Kidney (tissue), 13 donors: ENCODE measurements at regions not wholly inside any gene's neighbourhood (a gene's known extent, or its start where the extent isn't known, plus 50 kb on each side); places are given as distances from the start of the nearest gene placed in this dataset.

Experiments
- DNase-seq, 5 donors: peaks; one replicate each; pipeline ENCODE4 v3.0.0-alpha.2; 2013 to 2020
- FAIRE-seq: peaks from 2 replicates; lab custom pipeline; 2012; peaks lifted over from hg19 to GRCh38; lab: Jason Lieb, UNC
- H3K27ac ChIP-seq, 2 donors: one replicate each; pipeline ENCODE4 v1.7.0; 2013; ENCODE audit warnings: low read depth in 2 of 2, low read length in 2 of 2, inconsistent platforms in 1 of 2
- H3K27me3 ChIP-seq: one replicate; pipeline ENCODE4 v1.7.1; 2013; ENCODE audit warnings: low read length, inconsistent platforms; ENCODE audit not compliant: control insufficient read depth, insufficient read depth
- H3K36me3 ChIP-seq, 3 donors: one replicate each; pipeline versions ENCODE4 v1.7.0 to v1.7.1; 2013; ENCODE audit warnings: low read length in 3 of 3, control low read depth in 1 of 3, inconsistent platforms in 1 of 3; ENCODE audit not compliant: insufficient read depth in 3 of 3, control insufficient read depth in 2 of 3
- H3K4me1 ChIP-seq, 3 donors: one replicate each; pipeline versions ENCODE4 v1.7.0 to v1.7.1; 2013; ENCODE audit warnings: low read length in 3 of 3, inconsistent platforms in 1 of 3, low read depth in 1 of 3; ENCODE audit not compliant: control insufficient read depth in 2 of 3, insufficient read depth in 2 of 3
- H3K4me3 ChIP-seq, 3 donors: one replicate each; pipeline versions ENCODE4 v1.7.0 to v1.8.1; 2013; ENCODE audit warnings: low read length in 3 of 3, control low read depth in 1 of 3, inconsistent platforms in 1 of 3
- H3K9ac ChIP-seq, 3 donors: one replicate each; pipeline versions ENCODE4 v1.7.0 to v1.7.1; 2013; ENCODE audit warnings: low read length in 3 of 3, control low read depth in 1 of 3, inconsistent platforms in 1 of 3
- H3K9me3 ChIP-seq, 3 donors: one replicate each; pipeline versions ENCODE4 v1.7.0 to v1.7.1; 2013; ENCODE audit warnings: low read length in 3 of 3, control low read depth in 1 of 3, inconsistent platforms in 1 of 3; ENCODE audit not compliant: control insufficient read depth in 2 of 3, insufficient read depth in 1 of 3
- intact Hi-C: fragments of 100-400 bp; cut with DNase I; formaldehyde crosslinking; loops from one replicate; pipeline ENCODE4 v1.11.1; 2022
- TF ChIP-seq, protein P1 (sequence below): IDR thresholded peaks from 3 replicates; pipeline ENCODE4 v1.5.1; 2012; ENCODE audit warnings: mild to moderate bottlenecking, moderate library complexity, borderline replicate concordance; ENCODE audit not compliant: insufficient read depth; ENCODE audit errors: extremely low read depth
- donor health status: control.
- donor health status: control.
- donor health status: control.
- donor health status: control.
- donor health status: control.
- donor health status: DM: yes; HTN: yes; CAD: no.
- donor health status: Normal renal cell carcinoma (clear cell type).

DNA sequence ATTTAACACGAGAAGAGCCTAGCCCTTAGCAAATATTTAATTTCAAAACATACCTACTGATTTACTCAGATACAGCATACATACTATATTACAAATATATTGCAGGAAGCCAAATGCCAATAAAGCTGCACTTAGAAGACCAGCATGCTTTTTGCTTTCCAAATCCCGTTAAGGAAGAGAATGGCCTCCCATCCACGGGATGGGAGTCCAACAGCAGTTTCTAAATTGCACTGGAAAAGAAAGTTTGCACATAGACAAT lies 156.3 kb upstream of the FOXN3 start:
- Histone ChIP-seq H3K9ac (no peak overlapping the region), H3K4me3 (no peak overlapping the region), H3K9me3 (no peaks in the 10 kb centered on the region), H3K27me3 (no peaks in the 10 kb centered on the region), H3K36me3 (no peaks in the 10 kb centered on the region), H3K4me1 (peaks cover 0 to 4% (median 4%) of the 10 kb centered on the region in 3 donors), H3K27ac (no peak overlapping the region)
- intact Hi-C loops: no loop called here
- FAIRE-seq (no peak), DNase-seq (no peak)
- TF ChIP-seq, protein P1, sequence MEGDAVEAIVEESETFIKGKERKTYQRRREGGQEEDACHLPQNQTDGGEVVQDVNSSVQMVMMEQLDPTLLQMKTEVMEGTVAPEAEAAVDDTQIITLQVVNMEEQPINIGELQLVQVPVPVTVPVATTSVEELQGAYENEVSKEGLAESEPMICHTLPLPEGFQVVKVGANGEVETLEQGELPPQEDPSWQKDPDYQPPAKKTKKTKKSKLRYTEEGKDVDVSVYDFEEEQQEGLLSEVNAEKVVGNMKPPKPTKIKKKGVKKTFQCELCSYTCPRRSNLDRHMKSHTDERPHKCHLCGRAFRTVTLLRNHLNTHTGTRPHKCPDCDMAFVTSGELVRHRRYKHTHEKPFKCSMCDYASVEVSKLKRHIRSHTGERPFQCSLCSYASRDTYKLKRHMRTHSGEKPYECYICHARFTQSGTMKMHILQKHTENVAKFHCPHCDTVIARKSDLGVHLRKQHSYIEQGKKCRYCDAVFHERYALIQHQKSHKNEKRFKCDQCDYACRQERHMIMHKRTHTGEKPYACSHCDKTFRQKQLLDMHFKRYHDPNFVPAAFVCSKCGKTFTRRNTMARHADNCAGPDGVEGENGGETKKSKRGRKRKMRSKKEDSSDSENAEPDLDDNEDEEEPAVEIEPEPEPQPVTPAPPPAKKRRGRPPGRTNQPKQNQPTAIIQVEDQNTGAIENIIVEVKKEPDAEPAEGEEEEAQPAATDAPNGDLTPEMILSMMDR: no peak

DNA sequence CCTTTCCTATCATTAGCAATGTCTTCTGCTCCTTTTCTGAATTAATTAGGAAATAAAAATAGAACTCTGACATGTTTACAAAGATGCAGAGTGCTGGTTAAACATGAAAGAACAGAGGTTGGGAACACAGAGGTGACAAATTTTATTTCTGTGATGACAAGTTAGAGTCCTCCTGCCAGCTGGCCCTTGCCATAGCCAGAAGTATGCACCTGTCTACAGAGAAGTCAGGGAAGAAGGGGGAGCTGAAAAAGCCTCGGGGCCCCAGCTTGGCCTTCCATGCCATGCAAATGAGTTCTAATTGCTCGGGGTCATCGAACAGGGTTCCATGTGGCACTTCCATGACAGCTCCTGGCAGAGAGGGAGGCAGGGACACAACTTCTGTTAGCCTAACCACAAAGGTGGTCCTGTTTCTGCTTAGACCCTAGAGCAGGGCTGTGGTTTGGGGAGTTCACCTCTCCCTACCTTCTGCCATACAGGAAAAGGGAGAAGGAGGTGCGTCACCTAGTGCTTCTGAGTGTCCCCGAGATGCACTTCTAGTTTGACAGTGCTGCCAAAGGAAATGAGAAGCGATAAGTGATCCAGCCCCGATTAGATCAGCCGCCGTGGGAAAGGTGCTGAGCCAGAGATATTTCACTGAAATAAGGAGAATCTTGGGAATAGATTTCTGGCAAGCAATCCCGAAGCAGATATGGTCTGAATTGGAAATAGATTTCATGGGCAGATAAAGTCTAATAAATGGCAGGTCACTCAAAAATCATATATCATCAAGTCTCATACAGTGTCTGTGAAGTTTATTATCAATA lies 155.8 kb upstream of the FOXN3 start:
- H3K4me1 ChIP-seq: peaks cover 0 to 4% (median 4%) of the 10 kb centered on the region in 3 donors
- TF ChIP-seq, protein P1: no peak
- H3K9ac ChIP-seq: no peak overlapping the region
- intact Hi-C loops: no loop called here
- no peak overlapping the region for H3K27ac ChIP-seq
- no peaks in the 10 kb centered on the region for H3K27me3 ChIP-seq
- H3K9me3 ChIP-seq: no peaks in the 10 kb centered on the region
- FAIRE-seq: no peak
- H3K4me3 ChIP-seq: no peak overlapping the region
- no peak for DNase-seq
- no peaks in the 10 kb centered on the region for H3K36me3 ChIP-seq

DNA sequence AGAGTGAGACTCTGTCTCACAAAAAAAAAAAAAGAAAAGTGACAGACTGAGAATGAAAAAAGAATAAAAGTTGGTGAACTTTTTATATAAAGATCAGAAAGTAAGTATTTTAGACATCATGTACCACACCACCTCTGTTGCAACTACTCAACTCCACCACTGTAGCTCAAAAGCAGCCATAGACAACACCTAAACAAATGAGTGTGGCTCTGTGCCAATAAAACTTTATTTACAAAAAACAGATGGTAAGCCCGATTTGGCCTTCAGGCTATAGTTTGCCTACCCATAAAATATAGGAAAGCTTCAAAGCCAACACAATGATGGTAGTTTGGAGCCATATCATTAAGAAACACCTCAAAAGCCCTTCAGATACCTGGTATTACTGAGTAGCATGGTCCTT lies 154.5 kb upstream of the FOXN3 start:
- DNase-seq: no peak
- Histone ChIP-seq H3K27ac (no peak overlapping the region), H3K9ac (no peak overlapping the region), H3K9me3 (no peaks in the 10 kb centered on the region), H3K36me3 (no peaks in the 10 kb centered on the region), H3K4me3 (no peak overlapping the region), H3K4me1 (peaks cover 0 to 4% (median 4%) of the 10 kb centered on the region in 3 donors), H3K27me3 (no peaks in the 10 kb centered on the region)
- TF ChIP-seq, protein P1: no peak
- FAIRE-seq: no peak
- intact Hi-C loops: no loop called here
